ENCODE measurements at regions not wholly inside any gene's neighbourhood (a gene's known extent, or its start where the extent isn't known, plus 50 kb on each side); places are given as distances from the start of the nearest gene placed in this dataset.

- DNase-seq (ENCODE audit: low read depth, low spot score), result no peak
- ChIA-PET POLR2A (no interaction called here), CTCF (no interaction called here)
- no peak overlapping the region for H3K4me3 ChIP-seq (ENCODE audit: low read depth, low read length)
- no peak for TF ChIP-seq CTCF (IDR thresholded peaks at IDR 0.05; ENCODE audit: insufficient read depth, low read length, missing control alignments)
Measured at GRCh38 chr2:17242813-17243485, 275.3 kb downstream of the RAD51AP2 start.

- ChIA-PET CTCF (no interaction called here), POLR2A (no interaction called here)
- no peak for DNase-seq (ENCODE audit: low read depth, low spot score)
Measured at GRCh38 chr2:17239550-17239949, 278.7 kb downstream of the RAD51AP2 start.

GRCh38 chr2:17235167-17235566, 283.1 kb downstream of the RAD51AP2 start:
- TF ChIP-seq CTCF (IDR thresholded peaks at IDR 0.05; ENCODE audit: insufficient read depth, low read length, missing control alignments), result no peak
- CTCF ChIA-PET, result no interaction called here
- POLR2A ChIA-PET, result no interaction called here
- DNase-seq (ENCODE audit: low read depth, low spot score), result no peak
- H3K4me3 ChIP-seq (ENCODE audit: low read depth, low read length), result no peak overlapping the region

More at GRCh38 chr2:17239550-17239949, 278.7 kb downstream of the RAD51AP2 start:
- no peak overlapping the region for H3K4me3 ChIP-seq (ENCODE audit: low read depth, low read length)
- TF ChIP-seq CTCF (IDR thresholded peaks at IDR 0.05; ENCODE audit: insufficient read depth, low read length, missing control alignments), result no peak

GRCh38 chr2:17232776-17233556, 285.3 kb downstream of the RAD51AP2 start:
- TF ChIP-seq CTCF (IDR thresholded peaks at IDR 0.05; ENCODE audit: insufficient read depth, low read length, missing control alignments), result no peak
- no peak for DNase-seq (ENCODE audit: low read depth, low spot score)
- H3K4me3 ChIP-seq (ENCODE audit: low read depth, low read length), result no peak overlapping the region
- ChIA-PET CTCF (no interaction called here), POLR2A (no interaction called here)

GRCh38 chr2:17231394-17231965, 286.8 kb downstream of the RAD51AP2 start:
- TF ChIP-seq CTCF (IDR thresholded peaks at IDR 0.05; ENCODE audit: insufficient read depth, low read length, missing control alignments), result no peak
- ChIA-PET CTCF (no interaction called here), POLR2A (no interaction called here)
- DNase-seq (ENCODE audit: low read depth, low spot score), result no peak
- H3K4me3 ChIP-seq (ENCODE audit: low read depth, low read length), result no peak overlapping the region

- CTCF ChIA-PET, result no interaction called here
- DNase-seq (ENCODE audit: low read depth, low spot score), result no peak
- H3K4me3 ChIP-seq (ENCODE audit: low read depth, low read length), result no peak overlapping the region
- POLR2A ChIA-PET, result no interaction called here
- no peak for TF ChIP-seq CTCF (IDR thresholded peaks at IDR 0.05; ENCODE audit: insufficient read depth, low read length, missing control alignments)
Measured at GRCh38 chr2:17229414-17229813, 288.8 kb downstream of the RAD51AP2 start.

Measured in AG04449 (cell line).